GM19023 (cell line): ENCODE measurements at regions not wholly inside any gene's neighbourhood (a gene's known extent, or its start where the extent isn't known, plus 50 kb on each side); places are given as distances from the start of the nearest gene placed in this dataset.

Source experiments
- ATAC-seq: cut with Tn5 transposase; IDR thresholded peaks from one replicate; pipeline ENCODE4 v1.9.1; 2021; ENCODE audit warnings: mild to moderate bottlenecking, moderate library complexity; ENCODE audit not compliant: unreplicated experiment

DNA sequence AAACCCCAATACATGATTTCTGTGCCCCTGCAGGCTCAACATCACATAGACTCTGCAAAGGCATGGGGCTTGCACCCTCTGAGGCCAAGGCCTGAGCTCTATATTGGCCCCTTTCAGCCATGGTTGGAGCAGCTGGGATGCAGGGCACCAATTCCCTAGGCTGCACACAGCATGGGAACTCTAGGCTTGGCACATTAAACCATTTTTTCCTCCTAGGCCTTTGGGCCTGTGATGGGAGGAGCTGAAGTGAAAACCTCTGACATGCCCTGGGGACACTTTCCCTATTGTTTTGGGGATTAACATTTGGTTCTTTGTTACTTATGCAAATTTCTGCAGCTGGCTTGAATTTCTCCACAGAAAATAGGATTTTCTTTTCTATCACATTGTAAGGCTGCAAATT lies 1629.5 kb downstream of the OTOL1 start:
- no peak for ATAC-seq
